Head of caudate nucleus (tissue), 42 donors: ENCODE measurements at regions not wholly inside any gene's neighbourhood (a gene's known extent, or its start where the extent isn't known, plus 50 kb on each side); places are given as distances from the start of the nearest gene placed in this dataset.
"Not testable (repeated sequence)": the region's sequence is repeated elsewhere in the genome, so short reads cannot be mapped to it uniquely, and the experiment has no call there.

ENCODE experiments used
- DNase-seq, 42 donors: peaks; one replicate each; pipeline versions ENCODE4 v3.0.0 to v3.0.0-alpha.2; 2020 to 2021; ENCODE audit warnings: mixed read lengths in 7 of 42
- intact Hi-C: fragments of 100-400 bp; cut with DNase I; formaldehyde crosslinking; loops from one replicate; pipeline ENCODE4 v1.15.0; 2022

GRCh38 chr2:175630280-175631244 lies 371.5 kb downstream of the LNPK start:
- intact Hi-C loops = no loop called here

GRCh38 chr2:175628243-175628642 lies 373.8 kb downstream of the LNPK start:
- intact Hi-C loops = no loop called here

More at GRCh38 chr2:175630280-175631244, 371.5 kb downstream of the LNPK start:
- no peak for DNase-seq

DNA sequence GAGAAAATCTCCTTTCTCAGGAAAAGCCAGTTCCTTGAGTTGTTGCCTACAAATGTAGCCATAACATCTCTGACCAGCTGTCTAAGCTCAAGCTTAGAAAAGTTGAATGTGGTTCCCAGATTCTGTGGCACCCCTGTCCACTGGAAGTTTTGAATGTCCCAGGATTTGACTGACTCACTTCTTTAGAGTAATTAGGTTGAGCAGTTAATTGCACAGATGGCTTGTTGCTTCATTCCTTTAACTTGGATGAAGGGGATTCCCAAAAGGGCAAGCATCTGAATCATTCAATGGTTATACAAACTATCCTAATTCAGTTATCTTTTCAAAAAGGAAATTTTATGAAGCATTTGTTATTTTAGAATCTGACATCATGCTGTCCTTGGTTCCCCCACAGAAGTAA lies 374.7 kb downstream of the LNPK start:
- intact Hi-C loops = no loop called here

More at GRCh38 chr2:175628243-175628642, 373.8 kb downstream of the LNPK start:
- no peak for DNase-seq

GRCh38 chr2:175626796-175627195 lies 375.3 kb downstream of the LNPK start:
- intact Hi-C loops = no loop called here
- DNase-seq = no peak

More for the DNA sequence above, 374.7 kb downstream of the LNPK start:
- DNase-seq = no peak

- intact Hi-C loops = no loop called here
- DNase-seq = no peak
Observed at GRCh38 chr2:175624785-175625184, 377.3 kb downstream of the LNPK start.

GRCh38 chr2:175624211-175624761 lies 377.8 kb downstream of the LNPK start:
- DNase-seq = no peak

DNA sequence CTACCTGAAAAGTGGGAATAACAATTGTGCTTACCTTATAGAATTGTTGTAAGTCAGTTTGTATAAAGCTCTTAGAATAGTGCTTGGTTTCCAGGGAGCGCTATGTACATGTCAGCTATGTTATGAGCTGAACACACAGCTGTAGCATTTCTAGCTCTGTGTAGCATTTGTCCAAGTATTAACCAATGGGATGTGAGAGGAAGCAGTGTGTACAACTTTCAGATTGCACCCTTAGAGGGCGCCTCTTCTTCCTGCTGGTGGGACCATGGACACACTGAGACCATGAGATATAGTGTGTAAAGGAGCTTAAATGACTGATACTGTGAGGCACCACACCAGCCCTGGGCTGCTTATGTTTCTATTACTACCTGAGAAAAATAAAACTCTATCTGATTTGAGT lies 380.2 kb downstream of the LNPK start:
- intact Hi-C loops = no loop called here
- DNase-seq = no peak

More at GRCh38 chr2:175624211-175624761, 377.8 kb downstream of the LNPK start:
- intact Hi-C loops = no loop called here

DNA sequence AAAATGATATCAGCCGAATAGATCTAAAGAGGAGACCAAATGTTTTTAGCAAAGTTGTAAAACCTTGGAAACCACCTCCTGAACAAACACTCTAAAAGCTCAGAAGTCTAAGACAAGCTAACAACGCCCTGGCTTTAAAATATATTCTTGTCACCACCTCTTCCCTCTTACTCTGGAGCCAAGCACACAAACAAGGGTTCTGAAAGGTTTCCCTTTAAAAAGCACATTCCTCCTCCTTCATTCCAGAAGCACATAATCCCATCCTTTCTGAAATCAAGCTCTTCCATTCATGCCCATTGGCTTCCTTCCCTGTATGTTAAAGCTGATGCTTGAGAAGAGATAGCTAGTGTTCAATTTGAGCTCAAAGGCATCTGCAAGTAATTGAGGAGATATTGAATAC lies 382.0 kb downstream of the LNPK start:
- intact Hi-C loops = no loop called here
- no peak for DNase-seq

GRCh38 chr2:175619179-175620045 lies 382.7 kb downstream of the LNPK start:
- DNase-seq = no peak
- intact Hi-C loops = no loop called here

DNA sequence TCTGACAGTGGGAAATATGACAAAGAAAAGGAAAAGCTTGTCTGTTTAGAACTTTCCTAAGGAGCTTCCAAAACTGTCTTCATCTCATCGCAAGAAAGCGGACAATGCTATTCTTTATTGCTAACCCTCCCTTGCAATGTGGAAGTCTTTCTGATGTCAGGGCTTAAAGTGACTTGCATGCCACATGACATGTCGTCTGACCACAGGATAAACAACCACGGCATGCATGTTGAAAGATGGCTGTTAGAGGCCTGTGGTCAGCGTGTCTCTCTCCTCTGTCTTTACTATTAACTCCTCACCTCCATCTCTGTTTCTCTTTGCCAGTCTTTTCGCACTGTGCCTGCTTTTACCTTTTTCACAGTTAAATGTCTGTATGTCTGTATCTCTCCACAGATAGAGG lies 389.8 kb downstream of the LNPK start:
- intact Hi-C loops = no loop called here
- DNase-seq = no peak

- intact Hi-C loops = no loop called here
- DNase-seq = no peak
Observed at GRCh38 chr2:175606010-175606841, 395.8 kb downstream of the LNPK start.

DNA sequence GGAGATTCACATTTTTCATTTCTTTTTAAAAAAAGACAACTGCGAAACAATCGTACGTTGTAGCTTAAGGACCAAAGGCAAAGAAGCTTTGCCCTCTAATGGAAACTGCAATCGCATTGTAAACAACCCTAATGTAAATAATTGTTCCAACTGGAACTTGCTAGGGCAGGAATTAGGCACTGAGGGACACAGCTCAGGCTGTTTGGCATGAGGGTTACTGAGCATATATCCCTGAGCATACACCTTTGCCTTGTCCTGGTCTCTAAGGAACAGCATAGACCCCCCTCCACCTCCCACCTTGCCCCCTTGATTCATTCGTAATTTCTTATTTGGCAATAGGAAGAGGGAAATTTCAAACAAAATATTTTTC lies 396.4 kb downstream of the LNPK start:
- DNase-seq = no peak
- intact Hi-C loops = no loop called here

GRCh38 chr2:175601969-175602368 lies 400.1 kb downstream of the LNPK start:
- DNase-seq = no peak
- intact Hi-C loops = no loop called here

DNA sequence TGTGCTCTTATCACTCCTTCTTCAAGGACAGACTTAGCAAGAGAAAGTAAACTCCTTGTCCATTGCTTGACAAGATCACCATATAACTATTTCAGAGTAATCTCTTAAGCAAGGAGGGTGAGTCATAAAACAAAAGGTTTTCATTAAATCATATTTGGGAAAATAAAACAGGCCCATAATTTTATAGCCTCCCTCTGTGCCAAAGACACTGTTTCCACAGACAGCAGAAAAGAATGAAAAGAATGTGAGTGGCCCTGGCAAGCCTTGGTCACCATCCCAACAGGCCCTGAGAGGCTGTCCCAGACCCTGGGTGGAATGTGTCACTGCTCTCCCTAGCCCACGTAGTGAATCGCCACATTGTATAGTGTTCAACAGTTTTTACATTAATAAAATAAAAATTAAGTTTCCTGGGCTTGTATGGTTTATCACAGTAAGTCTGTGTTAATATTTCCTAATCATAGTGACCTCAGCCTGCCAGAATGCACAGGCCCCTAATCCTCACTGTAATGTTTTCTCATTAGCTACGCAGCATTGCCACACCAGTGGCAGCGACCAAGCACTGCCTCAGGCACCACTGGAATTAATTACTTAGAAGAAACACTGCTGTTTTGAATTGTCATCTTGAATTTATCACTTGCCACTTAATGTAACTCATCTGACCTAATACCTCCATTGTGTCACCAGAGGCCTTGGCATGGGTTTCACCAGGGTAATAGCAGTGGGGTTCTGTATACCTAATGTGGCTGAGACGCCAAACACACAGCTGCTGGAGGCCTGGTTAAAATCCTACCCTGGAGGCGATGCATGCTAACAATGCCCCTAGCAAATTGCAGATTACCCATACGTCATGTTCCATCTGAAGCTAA lies 401.9 kb downstream of the LNPK start:
- intact Hi-C loops = no loop called here
- no peak for DNase-seq

- DNase-seq = no peak
- intact Hi-C loops = no loop called here
Observed at GRCh38 chr2:175597286-175597685, 404.8 kb downstream of the LNPK start.

DNA sequence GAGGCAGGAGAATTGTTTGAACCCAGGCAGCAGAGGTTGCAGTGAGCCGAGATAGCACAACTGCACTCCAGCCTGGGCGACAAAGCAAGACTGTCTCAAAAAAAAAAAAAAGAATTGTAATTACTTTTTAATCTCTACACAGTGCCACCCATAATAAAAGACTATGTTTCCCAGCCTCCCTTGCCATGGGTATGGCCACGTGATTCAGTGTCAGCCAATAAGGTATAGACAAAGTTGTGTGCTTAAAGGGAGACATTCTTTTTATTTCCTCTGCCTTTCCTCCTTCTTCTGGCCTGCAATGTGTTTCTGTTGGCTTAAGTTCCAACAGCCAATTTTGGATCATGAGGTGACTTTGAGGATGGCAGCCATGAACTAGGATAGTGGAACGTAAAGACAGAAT lies 406.9 kb downstream of the LNPK start:
- intact Hi-C loops = no loop called here
- no peak for DNase-seq

- intact Hi-C loops, DNase-seq: not testable (repeated sequence)
Observed at GRCh38 chr2:175593686-175594525, 408.2 kb downstream of the LNPK start.
